WERI-Rb-1 (cell line): ENCODE measurements at regions not wholly inside any gene's neighbourhood (a gene's known extent, or its start where the extent isn't known, plus 50 kb on each side); places are given as distances from the start of the nearest gene placed in this dataset.

Source experiments
- DNase-seq: peaks from one replicate; pipeline ENCODE4 v3.0.0-alpha.2; 2020
- H3K27ac ChIP-seq: fragments of 250-450 bp; sonication (Bioruptor Pico); 2 replicates; pipeline ENCODE4 v1.5.1; 2020; ENCODE audit warnings: mild to moderate bottlenecking, moderate library complexity
- H3K27me3 ChIP-seq: fragments of 250-450 bp; sonication (Bioruptor Pico); 2 replicates; pipeline ENCODE4 v1.5.1; 2021; ENCODE audit warnings: mild to moderate bottlenecking, low read depth, moderate library complexity; ENCODE audit not compliant: insufficient read depth, severe bottlenecking
- H3K36me3 ChIP-seq: fragments of 250-450 bp; sonication (Bioruptor Pico); 2 replicates; pipeline ENCODE4 v1.5.1; 2020; ENCODE audit warnings: mild to moderate bottlenecking, moderate library complexity
- H3K4me3 ChIP-seq: 2 replicates; pipeline ENCODE4 v1.5.1; 2011; ENCODE audit warnings: low read depth, mild to moderate bottlenecking, control low read depth, low read length
- H3K9me3 ChIP-seq: fragments of 250-450 bp; sonication (Bioruptor Pico); 2 replicates; pipeline ENCODE4 v1.5.1; 2021; ENCODE audit warnings: mild to moderate bottlenecking, moderate library complexity; ENCODE audit not compliant: severe bottlenecking
- TF ChIP-seq, protein P1 (sequence below): IDR thresholded peaks from 2 replicates; pipeline ENCODE4 v1.5.1; 2011; ENCODE audit warnings: low read depth, mild to moderate bottlenecking, control low read depth, inconsistent platforms, low read length

DNA sequence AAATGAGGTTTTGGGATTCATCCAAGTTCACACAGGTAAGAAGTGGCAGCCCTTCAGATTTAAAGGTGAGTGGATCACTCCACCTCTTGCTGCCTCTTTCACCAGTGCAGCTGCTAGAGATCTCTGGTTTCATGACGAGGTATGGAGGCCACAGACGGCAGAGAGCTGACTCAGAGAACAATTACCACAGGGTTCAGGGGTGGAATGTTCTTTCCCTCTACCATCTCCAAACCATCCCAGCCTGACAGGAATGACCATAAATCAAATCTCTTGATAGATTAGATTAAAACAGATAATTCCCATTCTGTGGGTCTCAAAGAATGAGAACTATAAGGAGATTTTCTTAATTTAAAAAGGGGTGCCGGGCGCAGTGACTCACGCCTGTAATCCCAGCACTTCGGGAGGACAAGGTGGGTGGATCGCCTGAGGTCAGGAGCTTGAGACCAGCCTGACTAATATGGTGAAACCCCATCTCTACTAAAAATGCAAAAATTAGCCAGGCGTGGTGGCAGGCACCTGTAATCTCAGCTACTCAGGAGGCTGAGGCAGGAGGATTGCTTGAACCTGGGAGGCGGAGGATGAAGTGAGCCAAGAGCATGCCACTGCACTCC is 174.2 kb upstream of the ATP11B start:
- DNase-seq, result no peak
- TF ChIP-seq, protein P1, sequence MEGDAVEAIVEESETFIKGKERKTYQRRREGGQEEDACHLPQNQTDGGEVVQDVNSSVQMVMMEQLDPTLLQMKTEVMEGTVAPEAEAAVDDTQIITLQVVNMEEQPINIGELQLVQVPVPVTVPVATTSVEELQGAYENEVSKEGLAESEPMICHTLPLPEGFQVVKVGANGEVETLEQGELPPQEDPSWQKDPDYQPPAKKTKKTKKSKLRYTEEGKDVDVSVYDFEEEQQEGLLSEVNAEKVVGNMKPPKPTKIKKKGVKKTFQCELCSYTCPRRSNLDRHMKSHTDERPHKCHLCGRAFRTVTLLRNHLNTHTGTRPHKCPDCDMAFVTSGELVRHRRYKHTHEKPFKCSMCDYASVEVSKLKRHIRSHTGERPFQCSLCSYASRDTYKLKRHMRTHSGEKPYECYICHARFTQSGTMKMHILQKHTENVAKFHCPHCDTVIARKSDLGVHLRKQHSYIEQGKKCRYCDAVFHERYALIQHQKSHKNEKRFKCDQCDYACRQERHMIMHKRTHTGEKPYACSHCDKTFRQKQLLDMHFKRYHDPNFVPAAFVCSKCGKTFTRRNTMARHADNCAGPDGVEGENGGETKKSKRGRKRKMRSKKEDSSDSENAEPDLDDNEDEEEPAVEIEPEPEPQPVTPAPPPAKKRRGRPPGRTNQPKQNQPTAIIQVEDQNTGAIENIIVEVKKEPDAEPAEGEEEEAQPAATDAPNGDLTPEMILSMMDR, result no peak
- Histone ChIP-seq H3K4me3 (no peak overlapping the region), H3K27me3 (peaks cover 74% of the 10 kb centered on the region), H3K9me3 (no peaks in the 10 kb centered on the region), H3K36me3 (no peaks in the 10 kb centered on the region), H3K27ac (no peak overlapping the region)

DNA sequence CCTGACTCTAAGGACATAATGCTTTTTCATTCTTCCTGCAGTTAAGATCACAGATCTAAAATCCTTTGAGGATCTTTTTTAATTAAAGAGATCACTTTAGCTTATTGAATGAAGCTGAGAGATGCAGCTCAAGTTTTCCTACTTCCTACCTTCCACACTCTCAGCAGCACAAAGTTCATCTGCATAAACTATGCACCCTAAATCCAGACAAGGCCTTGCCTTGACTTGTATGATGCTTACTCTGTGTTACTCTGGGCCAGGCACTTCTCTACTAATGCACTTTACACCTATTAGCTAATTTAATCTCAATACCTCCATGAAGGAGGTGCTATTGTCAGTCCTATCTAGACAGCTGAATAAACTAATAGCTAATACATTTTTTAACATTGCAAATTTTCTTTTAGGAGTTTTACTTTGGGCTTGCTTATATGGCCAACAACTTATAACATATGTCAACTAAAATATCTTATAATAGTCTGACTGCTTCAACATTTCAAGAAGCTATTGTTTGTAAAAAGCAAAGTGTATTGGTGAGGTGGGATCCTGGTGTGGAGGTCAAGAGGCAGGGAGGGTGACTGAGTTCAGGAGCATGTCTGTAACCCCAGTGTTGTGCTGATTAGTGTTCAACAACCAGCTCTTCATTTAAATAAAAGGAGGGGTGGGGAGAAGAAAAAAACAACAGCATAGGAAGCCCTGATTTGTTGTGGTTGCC is 172.4 kb upstream of the ATP11B start:
- H3K27me3 ChIP-seq, result peaks cover 63% of the 10 kb centered on the region

DNA sequence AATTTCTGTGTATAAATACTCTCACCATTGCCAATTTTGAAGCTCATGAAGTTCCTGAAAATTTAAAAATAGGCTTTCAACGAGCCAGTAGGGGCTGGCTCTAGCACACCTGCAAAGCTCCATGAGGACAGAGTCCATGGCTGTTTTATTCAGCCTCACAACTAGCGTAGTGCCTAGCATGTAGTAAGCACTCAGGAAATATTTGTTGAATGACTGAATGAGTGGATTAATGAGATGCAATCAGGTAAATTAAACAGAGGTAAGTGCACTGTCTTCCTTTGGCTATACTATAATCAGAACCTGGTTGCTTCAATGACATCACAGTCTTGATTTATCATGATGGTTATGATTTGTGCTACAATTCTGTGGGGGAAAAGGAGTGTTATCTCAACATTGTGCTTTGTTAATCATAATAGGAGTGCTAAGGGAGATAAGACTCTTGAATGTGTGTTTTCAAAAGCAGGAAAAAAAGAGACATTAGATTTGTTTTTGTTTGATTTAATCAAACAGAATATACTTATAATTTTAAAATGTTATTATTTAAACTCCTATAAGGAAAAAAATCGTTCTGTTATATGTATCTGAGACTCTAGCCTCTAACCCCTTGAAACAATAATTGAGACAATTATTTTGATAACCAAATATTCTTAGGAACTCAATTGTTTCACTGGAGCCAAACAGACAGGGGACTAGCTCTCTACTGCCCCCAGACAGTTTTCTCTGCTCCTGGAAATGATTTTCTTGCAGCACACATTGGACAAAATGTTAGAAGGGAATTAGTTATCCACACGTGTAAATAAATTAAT is 171.7 kb upstream of the ATP11B start:
- H3K27me3 ChIP-seq, result peaks cover 64% of the 10 kb centered on the region
- H3K27ac ChIP-seq, result no peak overlapping the region
- no peak for DNase-seq
- H3K4me3 ChIP-seq, result no peak overlapping the region
- no peaks in the 10 kb centered on the region for H3K36me3 ChIP-seq
- TF ChIP-seq, protein P1, result peak; percentile 18; the same call in 1 of the 2 replicates
- no peaks in the 10 kb centered on the region for H3K9me3 ChIP-seq

More for the DNA sequence above, 172.4 kb upstream of the ATP11B start:
- no peak overlapping the region for H3K27ac ChIP-seq
- H3K4me3 ChIP-seq, result no peak overlapping the region
- TF ChIP-seq, protein P1, result no peak
- no peak for DNase-seq
- H3K9me3 ChIP-seq, result no peaks in the 10 kb centered on the region
- no peaks in the 10 kb centered on the region for H3K36me3 ChIP-seq

DNA sequence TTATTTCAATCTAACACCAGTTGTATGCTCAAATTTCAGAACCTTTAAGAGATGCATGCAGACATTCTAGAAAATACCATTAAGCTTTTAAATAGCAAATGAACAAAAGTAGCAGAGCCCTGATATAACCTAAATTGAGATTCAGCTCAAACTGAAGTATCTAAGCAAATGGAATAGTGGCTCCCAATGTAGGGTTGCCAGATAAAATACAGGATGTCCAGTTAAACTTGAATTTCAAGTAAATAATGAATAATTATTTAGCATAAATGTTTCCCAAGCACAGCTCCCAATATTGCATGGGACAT is 171.1 kb upstream of the ATP11B start:
- Histone ChIP-seq H3K36me3 (no peaks in the 10 kb centered on the region), H3K27ac (no peak overlapping the region), H3K4me3 (no peak overlapping the region), H3K27me3 (peaks cover 64% of the 10 kb centered on the region), H3K9me3 (no peaks in the 10 kb centered on the region)
- TF ChIP-seq, protein P1, result no peak
- DNase-seq, result no peak

DNA sequence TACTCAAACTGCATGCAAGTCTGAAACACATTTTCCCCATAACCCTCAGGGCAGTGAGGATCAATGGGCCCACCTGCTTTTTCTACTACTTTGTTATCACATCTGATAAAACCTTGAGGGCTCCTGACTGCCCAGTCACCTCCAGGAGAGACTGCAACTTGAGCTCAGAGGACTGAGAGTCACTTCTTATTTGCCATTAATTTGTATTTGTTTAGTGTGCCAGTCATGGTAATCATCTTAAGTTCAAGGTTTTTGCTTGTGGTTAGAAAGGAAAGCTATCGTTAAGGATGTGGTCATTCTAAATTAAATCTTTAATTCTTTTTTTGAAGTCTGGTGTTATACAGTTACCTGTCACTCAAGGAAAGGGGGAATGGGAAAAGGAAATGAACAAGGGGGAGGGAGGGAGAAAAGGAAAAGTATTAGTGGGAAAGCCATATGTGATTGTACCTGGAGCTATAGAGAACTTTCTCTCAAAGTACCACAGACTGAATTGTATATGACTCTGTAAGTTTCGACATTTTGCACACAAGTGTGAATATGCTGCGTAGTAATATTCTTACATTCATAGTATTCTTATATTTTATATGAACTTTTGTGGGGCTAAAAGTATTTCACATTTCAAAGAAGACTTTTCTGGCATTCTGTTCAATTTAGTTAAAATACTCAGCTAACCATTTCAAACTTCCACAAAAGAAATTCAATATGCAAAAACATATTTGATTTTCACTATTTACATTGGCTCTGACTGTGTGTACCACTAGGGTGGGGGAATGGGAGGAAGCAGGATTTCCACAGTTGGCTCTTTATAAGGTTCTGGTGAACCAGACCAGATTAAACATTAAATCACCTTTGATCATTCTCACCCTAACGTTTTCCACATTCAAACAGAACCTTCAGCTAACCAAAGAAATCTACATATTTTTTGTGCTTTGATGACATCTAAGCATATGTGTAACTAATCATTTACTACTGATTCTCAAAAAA is 166.5 kb upstream of the ATP11B start:
- Histone ChIP-seq H3K9me3 (no peaks in the 10 kb centered on the region), H3K36me3 (no peaks in the 10 kb centered on the region), H3K27me3 (peaks cover 56% of the 10 kb centered on the region), H3K4me3 (no peak overlapping the region), H3K27ac (no peak overlapping the region)
- DNase-seq, result no peak
- TF ChIP-seq, protein P1, result no peak
